T-helper 2 cell treated with Interferon-gamma antibody and Interleukin-4, amounts not matched to agents 100 ng/mL and 5 ng/mL, for 36 hours (primary cell): ENCODE measurements at regions not wholly inside any gene's neighbourhood (a gene's known extent, or its start where the extent isn't known, plus 50 kb on each side); places are given as distances from the start of the nearest gene placed in this dataset.
"Not testable (repeated sequence)": the region's sequence is repeated elsewhere in the genome, so short reads cannot be mapped to it uniquely, and the experiment has no call there.

Experiments
- intact Hi-C: fragments of 100-400 bp; cut with micrococcal nuclease; formaldehyde crosslinking; loops from one replicate; pipeline ENCODE4 v1.15.1; 2023

DNA sequence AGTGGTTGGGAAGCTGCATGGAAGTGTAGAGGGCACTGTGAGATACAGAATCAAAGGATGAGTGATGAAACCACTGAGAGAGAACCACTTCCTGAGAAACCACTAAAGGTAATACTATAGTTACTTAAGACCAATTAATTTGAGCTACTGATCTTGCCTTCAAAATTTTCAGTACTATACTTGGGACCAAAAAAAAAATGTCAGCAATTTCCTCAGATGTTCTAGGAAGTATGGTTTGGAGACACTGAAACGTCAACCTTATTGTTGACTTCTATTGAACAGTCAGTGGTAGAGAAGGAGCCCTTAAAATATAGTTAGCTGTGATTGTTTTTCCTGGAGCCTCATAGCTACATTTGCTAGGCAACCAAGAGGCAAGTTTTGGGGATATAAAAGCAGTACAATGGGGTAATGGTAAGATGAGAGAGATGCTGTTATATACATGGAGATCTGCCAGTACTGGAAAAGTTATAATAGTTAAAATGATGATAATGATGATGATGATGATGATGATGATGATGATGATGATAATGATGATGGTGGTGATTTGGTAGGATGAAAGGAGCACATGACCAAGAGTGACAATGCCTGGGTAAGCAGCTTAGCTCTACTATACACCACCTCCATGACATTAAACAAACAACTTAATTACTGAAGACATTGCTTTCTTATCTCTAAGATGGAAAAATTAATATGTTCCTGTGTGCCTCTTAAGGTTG, 300.9 kb upstream of the G2E3 start:
- intact Hi-C loops, result no loop called here

- intact Hi-C loops, result no loop called here
Measured at GRCh38 chr14:30260833-30261607, 297.9 kb upstream of the G2E3 start.

DNA sequence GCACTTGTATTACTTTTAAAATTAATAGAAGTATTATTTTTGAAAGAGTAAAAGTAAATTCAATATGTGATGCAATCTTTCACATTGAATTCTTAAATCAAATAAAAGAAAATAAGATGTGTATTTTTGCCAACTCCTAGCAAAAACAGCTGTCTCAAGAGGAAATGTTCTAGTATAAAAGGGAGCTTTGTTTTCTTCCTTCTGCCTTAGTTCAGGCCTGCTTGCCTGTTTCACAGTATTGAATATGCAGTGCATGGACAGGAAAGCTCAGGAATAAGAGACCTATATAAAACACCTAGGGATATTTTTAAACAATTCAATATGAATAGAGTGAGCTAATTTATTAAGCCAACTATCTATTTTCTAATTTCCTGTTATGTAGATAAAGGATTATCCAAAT, 294.8 kb upstream of the G2E3 start:
- intact Hi-C loops, result no loop called here

GRCh38 chr14:30266290-30266689, 292.7 kb upstream of the G2E3 start:
- intact Hi-C loops, result no loop called here

GRCh38 chr14:30267141-30267540, 291.8 kb upstream of the G2E3 start:
- intact Hi-C loops, result no loop called here

DNA sequence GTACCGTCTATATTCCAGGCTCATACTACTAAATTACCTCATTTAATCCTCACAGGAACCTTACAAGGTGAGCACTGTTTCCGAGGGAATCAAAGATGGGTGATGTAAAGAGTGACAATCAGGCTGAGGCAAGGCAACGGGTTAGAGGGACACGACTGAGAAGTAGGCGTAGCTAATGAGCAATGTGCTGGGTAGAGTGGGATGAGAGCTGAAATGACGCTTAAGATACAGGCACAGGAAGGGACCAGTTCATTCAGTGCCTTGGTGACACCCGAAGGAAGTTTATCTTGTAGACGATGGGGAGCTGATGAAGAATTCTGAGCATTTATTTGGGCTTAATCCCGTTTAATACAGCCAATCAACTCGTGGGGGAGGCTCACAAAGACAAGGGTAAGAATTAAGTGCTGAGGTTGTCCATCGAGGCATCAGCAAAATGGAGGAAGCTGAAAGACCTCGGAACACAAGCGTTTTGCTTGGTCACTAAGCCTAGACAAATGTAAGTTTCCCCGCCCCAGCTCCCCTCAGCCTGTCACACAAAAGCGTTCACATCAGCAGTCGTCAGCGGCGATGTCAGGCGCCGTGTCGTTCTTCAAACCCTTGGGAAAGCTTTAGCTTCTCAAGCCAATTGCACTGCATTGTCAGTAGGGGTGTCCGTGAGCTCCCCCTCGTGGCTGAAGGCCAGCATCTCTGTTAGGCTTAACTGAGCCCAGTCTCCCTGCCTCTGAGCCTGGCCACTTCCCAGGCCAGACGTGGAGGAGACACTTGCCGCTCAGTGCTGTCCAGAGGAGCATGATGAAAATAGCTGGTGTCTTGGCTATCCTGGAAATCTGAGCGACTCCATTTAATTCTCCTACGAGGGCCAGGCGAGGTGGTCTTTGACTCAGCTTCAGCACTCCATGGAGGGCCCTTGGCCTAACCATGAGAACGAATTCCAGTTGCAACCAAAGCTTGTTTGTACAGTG, 288.5 kb upstream of the G2E3 start:
- intact Hi-C loops, result loop anchor here (5.0 kb wide), 1 partner anchor 1518 kb away; no protein-coding TSS in a partner anchor

GRCh38 chr14:30271811-30272323, 287.1 kb upstream of the G2E3 start:
- intact Hi-C loops, result loop anchor here (5.0 kb wide), 1 partner anchor 1520 kb away; no protein-coding TSS in a partner anchor

DNA sequence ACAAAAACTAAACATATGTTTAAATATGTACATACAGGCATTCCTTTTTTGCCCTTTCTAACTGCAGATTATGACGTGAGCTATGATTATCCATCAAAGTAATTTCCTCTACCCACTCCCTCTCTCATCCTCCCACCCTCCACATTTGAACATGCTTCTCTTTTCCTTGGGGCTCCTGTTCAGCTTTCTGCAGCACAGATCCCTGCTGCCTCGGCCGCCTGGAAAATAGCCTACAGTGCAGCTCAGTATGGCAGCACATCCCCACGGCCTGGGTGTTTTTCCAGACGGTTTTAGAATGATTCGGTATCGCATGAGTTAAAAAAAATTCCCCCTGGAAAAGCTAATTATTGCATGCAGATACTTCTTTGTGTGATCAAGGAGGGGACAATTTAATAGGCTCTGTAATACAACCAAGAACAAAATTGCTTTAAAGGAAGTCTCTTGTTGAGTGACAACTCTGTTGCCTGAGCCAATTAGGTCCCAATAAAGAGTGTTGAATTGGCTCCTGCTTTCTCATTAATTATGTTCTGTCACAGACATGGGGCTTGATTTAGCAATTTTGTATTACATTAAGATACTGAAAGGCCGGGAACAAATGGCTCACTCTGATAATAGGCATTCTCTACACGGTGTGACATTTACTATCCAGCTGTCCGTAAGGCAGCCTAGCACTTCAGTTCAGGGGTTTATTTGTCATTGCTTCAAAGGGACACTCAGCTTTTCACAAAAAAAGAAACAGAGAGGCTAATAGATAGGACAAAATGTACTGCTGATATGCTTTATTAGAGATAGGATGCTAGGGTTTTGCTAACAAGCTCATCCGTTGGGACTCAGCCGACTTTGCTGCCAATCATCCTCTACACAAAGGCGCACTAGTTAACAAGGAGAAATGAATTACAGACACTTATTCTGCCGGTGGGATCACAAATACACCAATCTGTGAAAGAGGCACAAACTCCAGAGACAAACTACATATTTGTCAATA, 285.8 kb upstream of the G2E3 start:
- intact Hi-C loops, result loop anchor here (5.0 kb wide), 1 partner anchor 1521 kb away; no protein-coding TSS in a partner anchor

- intact Hi-C loops, result no loop called here
Measured at GRCh38 chr14:30275604-30276003, 283.4 kb upstream of the G2E3 start.

- intact Hi-C loops, result no loop called here
Measured at GRCh38 chr14:30277268-30277667, 281.7 kb upstream of the G2E3 start.

DNA sequence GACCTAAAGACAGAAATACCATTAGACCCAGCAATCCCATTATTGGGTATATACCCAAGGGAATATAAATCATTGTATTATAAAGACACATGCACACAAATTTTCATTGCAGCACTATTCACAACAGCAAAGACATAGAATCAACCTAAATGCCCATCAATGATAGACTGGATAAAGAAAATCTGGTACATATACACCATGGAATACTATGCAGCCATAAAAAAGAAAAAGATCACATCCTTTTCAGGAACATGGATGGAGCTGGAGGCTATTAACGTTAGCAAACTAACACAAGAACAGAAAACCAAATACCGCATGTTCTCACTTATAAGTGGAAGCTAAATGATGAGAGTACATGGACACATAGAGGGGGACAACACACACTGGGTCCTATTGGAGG, 280.1 kb upstream of the G2E3 start:
- intact Hi-C loops, result not testable (repeated sequence)

DNA sequence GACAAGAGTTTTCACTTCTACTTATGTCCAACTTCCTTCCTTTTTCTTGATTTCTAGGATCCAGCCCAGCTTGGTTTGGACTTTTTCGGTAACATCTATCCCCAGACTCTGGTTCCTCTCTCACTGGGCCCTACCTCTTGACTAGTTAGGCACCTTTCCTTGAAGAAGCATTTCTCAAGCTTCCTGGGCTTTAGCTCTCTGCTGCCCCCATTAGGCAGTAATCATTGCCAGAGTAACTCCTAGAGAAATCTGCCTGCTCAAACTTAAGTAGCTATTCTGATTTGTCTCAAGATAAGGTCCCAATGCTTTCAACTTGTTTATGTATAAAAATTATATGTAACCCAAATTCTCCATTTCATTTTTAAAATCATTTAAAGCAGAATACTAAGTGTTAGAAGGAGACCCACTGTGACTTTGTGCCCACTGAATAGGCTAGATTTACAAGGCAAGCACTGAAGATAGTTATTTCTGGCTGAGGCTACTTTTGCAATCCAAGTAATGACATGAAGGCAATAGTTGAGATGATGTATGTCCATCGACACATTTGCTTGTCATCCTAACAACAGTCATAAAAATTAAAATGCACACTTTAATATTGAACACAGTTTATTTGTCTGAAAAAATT, 275.0 kb upstream of the G2E3 start:
- intact Hi-C loops, result no loop called here

DNA sequence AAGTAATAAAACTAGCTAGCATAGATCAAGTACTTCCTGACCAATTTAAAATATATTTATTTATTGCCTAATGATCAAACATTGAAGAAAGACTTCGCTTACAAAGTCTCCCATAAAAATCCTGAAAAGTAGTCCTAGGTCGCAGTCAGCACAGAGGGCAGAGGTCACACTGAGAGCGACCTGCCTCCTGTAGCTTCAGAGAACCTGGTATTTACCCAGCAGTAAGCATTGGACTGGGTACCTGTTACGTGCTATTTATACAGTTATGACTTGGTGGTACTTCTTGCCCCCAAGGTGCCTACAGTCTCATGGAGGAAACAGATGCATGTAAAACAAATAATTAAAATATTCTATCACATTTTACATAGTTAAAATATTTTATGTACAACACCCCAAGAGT, 274.1 kb upstream of the G2E3 start:
- intact Hi-C loops, result no loop called here

DNA sequence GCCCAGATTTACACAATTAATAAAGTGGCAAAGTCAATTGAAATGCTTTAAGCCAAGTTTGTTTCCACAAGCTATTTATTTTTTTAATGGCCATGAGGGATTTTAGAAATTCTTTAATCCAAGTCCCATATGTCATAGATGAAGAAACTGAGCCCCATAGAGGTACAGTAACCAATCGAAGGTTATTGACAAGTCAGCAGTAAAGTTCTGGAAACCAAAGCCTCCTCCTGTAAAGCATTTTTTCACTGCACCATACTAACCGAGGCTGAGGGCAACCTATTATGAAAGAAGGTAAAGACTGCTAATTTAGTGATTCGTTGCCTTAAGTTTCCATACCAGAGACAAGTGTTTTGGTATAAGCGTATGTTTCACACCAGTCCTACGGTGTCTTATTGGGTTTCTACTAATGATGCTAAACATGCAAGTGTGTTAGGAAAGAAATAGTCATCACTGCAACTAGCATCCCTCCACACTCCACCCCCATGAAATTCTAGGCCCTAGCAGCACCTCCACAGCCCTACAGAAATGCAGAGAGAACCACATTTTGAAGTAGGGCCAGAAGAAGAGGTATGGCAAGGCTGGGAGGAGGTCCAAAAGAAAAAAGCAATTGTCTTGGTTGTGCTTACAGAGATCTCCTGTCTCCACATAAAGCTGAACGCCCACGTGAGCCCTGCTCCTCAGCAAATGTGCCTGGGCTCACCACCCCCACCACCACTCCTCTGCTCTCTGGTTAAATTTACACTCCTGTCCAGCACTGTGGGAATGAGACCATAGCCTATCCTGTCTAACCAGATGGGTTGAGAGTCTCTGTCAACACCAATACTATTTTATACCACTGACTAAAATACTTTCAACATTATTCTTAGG, 271.1 kb upstream of the G2E3 start:
- intact Hi-C loops, result no loop called here

DNA sequence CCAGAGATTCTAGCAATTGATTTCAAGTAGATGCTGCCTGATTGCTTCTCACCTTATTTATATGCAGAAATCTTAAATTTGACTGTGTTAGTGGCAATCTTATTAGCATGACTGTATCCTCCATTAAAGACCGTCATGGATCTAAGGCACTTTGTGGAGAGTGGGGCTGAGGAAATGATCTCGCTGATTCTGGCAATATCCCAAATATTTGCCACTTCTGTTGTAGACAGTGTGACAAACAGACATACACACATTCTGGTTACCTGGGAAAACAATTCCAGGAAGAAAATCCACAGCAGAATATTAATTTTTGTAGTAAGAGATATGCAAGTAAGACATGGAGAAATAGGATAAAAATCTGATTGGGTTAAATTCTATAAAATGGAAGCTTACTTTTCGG, 269.0 kb upstream of the G2E3 start:
- intact Hi-C loops, result no loop called here

DNA sequence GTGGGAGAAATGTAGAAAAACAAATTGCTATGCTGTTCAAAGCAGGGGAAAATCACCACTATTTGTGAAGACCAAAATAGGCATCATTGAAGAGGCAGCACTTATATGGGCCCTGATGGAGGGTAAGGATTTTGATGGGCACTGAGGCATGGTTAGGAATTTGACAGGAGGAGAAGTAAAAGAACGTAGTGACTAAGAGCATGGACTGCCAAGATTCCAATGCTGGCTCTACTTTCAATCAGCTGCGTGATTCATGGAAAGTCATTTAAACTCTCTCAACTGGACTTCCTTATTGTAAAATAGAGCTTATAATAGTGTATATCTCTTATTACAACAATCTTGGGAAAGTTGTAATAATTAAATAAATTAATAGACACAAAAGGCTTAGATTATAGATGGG, 267.7 kb upstream of the G2E3 start:
- intact Hi-C loops, result no loop called here

DNA sequence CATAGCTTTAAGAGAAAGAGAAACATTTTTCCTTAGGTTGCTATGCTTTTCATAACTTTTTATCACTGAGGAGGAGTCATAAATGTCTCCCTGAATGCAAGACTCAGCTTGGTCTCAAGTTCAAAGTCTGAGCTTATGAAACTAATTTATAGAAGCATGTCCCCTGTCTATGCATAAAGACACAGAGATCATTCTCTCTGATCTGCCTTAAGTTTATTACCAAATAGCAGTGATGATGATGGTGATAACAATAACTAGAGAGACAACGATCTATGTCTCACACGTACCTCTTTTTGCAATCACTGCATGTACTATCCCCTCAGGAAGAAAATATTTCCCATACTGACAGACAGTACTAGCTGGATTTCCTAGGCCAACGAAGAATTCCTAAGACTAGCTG, 266.4 kb upstream of the G2E3 start:
- intact Hi-C loops, result no loop called here

GRCh38 chr14:30295980-30296379, 263.0 kb upstream of the G2E3 start:
- intact Hi-C loops, result no loop called here

DNA sequence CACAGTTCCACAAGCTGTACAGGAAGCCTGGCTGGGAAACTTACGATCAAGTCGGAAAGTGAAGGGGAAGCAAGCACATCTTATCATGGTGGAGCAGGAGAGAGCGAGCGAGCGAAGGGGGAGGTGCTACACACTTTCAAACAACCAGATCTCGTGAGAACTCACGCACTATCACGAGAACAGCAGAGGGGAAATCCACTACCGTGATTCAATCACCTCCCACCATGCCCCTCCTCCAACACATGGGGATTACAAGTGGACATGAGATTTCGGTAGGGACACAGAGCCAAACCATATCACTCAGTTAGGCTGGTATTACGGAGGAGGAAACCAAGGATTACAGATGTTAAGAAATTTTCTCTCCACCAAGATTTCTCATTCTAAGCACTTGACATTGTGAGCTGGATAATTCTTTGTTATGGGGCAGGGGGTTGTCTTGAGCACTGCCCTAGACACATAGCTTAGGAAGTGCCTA, 262.0 kb upstream of the G2E3 start:
- intact Hi-C loops, result no loop called here
